ENCODE measurements at regions not wholly inside any gene's neighbourhood (a gene's known extent, or its start where the extent isn't known, plus 50 kb on each side); places are given as distances from the start of the nearest gene placed in this dataset.

DNA sequence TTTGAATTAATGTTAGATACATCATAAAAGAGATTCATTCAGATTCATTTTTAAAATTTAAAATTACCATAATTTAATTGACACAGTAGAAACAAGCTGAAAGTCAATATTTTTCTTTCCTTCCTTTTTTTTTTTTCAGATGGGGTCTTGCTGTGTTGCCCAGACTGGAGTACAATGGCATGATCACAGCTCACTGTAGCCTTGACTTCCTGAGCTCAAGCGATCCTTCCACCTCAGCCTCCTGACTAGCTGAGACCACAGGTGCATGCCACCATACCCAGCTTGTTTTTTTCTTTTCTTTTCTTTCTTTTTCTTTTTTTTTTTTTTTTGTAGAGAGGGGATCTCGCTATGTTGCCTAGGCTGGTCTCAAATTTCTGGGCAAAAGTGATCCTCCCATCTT, 131.6 kb upstream of the TBCA start:
- TF ChIP-seq, protein P1, sequence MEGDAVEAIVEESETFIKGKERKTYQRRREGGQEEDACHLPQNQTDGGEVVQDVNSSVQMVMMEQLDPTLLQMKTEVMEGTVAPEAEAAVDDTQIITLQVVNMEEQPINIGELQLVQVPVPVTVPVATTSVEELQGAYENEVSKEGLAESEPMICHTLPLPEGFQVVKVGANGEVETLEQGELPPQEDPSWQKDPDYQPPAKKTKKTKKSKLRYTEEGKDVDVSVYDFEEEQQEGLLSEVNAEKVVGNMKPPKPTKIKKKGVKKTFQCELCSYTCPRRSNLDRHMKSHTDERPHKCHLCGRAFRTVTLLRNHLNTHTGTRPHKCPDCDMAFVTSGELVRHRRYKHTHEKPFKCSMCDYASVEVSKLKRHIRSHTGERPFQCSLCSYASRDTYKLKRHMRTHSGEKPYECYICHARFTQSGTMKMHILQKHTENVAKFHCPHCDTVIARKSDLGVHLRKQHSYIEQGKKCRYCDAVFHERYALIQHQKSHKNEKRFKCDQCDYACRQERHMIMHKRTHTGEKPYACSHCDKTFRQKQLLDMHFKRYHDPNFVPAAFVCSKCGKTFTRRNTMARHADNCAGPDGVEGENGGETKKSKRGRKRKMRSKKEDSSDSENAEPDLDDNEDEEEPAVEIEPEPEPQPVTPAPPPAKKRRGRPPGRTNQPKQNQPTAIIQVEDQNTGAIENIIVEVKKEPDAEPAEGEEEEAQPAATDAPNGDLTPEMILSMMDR (conservative IDR thresholded peaks at IDR 0.05; ENCODE audit: low read depth, low read length), result no peak
- TF ChIP-seq EZH2 (IDR thresholded peaks at IDR 0.05; ENCODE audit: low read length, unreplicated experiment), result no peak
